ENCODE measurements at regions not wholly inside any gene's neighbourhood (a gene's known extent, or its start where the extent isn't known, plus 50 kb on each side); places are given as distances from the start of the nearest gene placed in this dataset.

DNA sequence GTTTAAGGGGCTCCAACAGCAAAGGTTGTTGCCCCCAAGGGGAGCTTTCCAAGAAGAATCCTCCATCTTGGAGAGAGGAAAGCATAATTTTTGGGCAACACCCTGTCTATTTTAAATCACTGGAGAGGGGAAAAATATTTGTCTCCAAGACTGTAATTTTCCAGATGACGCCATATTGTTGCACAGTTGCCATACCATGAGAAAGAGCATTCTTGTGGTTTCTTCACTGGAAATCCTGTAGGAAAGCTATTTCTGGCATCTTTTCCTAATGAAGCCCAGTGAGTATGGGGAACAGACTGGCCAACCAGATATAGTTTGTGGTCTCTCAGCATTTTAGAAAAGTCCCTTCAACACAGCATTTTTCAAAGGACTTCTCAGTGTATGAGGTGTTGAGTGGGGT lies 88.1 kb upstream of the MANSC4 start:
- DNase-seq (ENCODE audit: low read depth, low spot score) (no peak), FAIRE-seq (no peak)
- Histone ChIP-seq H2AFZ (ENCODE audit: control insufficient read depth, low read length) (peak overlapping the region; percentile 12), H4K20me1 (ENCODE audit: control insufficient read depth, extremely low read depth, insufficient read depth, low read length) (no peaks in the 10 kb centered on the region), H3K36me3 (ENCODE audit: control insufficient read depth in 2 of 2, extremely low read depth in 1 of 2, insufficient read depth in 2 of 2, low read length in 2 of 2) (no peaks in the 10 kb centered on the region), H3K4me2 (ENCODE audit: control insufficient read depth, extremely low read depth, insufficient read depth, low read depth, low read length) (no peak overlapping the region), H3K79me2 (ENCODE audit: control insufficient read depth, insufficient read depth, low read length) (no peaks in the 10 kb centered on the region), H3K27me3 (ENCODE audit: control insufficient read depth, extremely low read depth, insufficient read depth, low read length) (no peaks in the 10 kb centered on the region), H3K9me3 (ENCODE audit: control insufficient read depth, low read depth, low read length) (no peaks in the 10 kb centered on the region), H3K27ac (ENCODE audit: control insufficient read depth, insufficient read depth, low read length) (no peak overlapping the region), H3K9me1 (ENCODE audit: control insufficient read depth, extremely low read depth, insufficient read depth, low read length) (no peaks in the 10 kb centered on the region), H3K9ac (ENCODE audit: control insufficient read depth, extremely low read depth, insufficient read depth, low read length) (no peak overlapping the region), H3K4me1 (ENCODE audit: control insufficient read depth, extremely low read depth, insufficient read depth, low read length) (peaks cover 8% of the 10 kb centered on the region), H3K4me3 (ENCODE audit: control insufficient read depth in 2 of 3, extremely low read depth in 1 of 3, insufficient read depth in 2 of 3, low read depth in 1 of 3, low read length in 3 of 3) (no peak overlapping the region)
- dilution Hi-C loops (cut with MboI; ENCODE audit: extremely low pct_ligation_motif_present, low sequenced_read_pairs), result no loop called here
- TF ChIP-seq EZH2 (IDR thresholded peaks at IDR 0.05; ENCODE audit: low read length) (no peak), CTCF (optimal IDR thresholded peaks at IDR 0.05 in 1 of 3, IDR thresholded peaks at IDR 0.05 in 1 of 3, conservative IDR thresholded peaks at IDR 0.05 in 1 of 3; ENCODE audit: extremely low read depth in 1 of 3, insufficient read depth in 2 of 3, low read length in 3 of 3) (no peak)

- no peaks in the 10 kb centered on the region for H3K9me1 ChIP-seq (ENCODE audit: control insufficient read depth, extremely low read depth, insufficient read depth, low read length)
- DNase-seq (ENCODE audit: low read depth, low spot score), result no peak
- no peaks in the 10 kb centered on the region for H3K27me3 ChIP-seq (ENCODE audit: control insufficient read depth, extremely low read depth, insufficient read depth, low read length)
- H3K27ac ChIP-seq (ENCODE audit: control insufficient read depth, insufficient read depth, low read length), result no peak overlapping the region
- peaks cover 8% of the 10 kb centered on the region for H3K4me1 ChIP-seq (ENCODE audit: control insufficient read depth, extremely low read depth, insufficient read depth, low read length)
- H3K79me2 ChIP-seq (ENCODE audit: control insufficient read depth, insufficient read depth, low read length), result no peaks in the 10 kb centered on the region
- no peaks in the 10 kb centered on the region for H4K20me1 ChIP-seq (ENCODE audit: control insufficient read depth, extremely low read depth, insufficient read depth, low read length)
- H3K4me3 ChIP-seq (ENCODE audit: control insufficient read depth in 2 of 3, extremely low read depth in 1 of 3, insufficient read depth in 2 of 3, low read depth in 1 of 3, low read length in 3 of 3), result no peak overlapping the region
- no peaks in the 10 kb centered on the region for H3K36me3 ChIP-seq (ENCODE audit: control insufficient read depth in 2 of 2, extremely low read depth in 1 of 2, insufficient read depth in 2 of 2, low read length in 2 of 2)
- H3K9me3 ChIP-seq (ENCODE audit: control insufficient read depth, low read depth, low read length), result no peaks in the 10 kb centered on the region
- FAIRE-seq, result no peak
- H2AFZ ChIP-seq (ENCODE audit: control insufficient read depth, low read length), result no peak overlapping the region
- H3K9ac ChIP-seq (ENCODE audit: control insufficient read depth, extremely low read depth, insufficient read depth, low read length), result no peak overlapping the region
- TF ChIP-seq EZH2 (IDR thresholded peaks at IDR 0.05; ENCODE audit: low read length), result no peak
- no peak for TF ChIP-seq CTCF (optimal IDR thresholded peaks at IDR 0.05 in 1 of 3, IDR thresholded peaks at IDR 0.05 in 1 of 3, conservative IDR thresholded peaks at IDR 0.05 in 1 of 3; ENCODE audit: extremely low read depth in 1 of 3, insufficient read depth in 2 of 3, low read length in 3 of 3)
- dilution Hi-C loops (cut with MboI; ENCODE audit: extremely low pct_ligation_motif_present, low sequenced_read_pairs), result no loop called here
- no peak overlapping the region for H3K4me2 ChIP-seq (ENCODE audit: control insufficient read depth, extremely low read depth, insufficient read depth, low read depth, low read length)
Measured at GRCh38 chr12:27866373-27867101, 86.5 kb upstream of the MANSC4 start.
